BJ (cell line): ENCODE measurements at regions not wholly inside any gene's neighbourhood (a gene's known extent, or its start where the extent isn't known, plus 50 kb on each side); places are given as distances from the start of the nearest gene placed in this dataset.

ENCODE experiments used
- CTCF ChIA-PET: fragments of 350-600 bp; formaldehyde crosslinking; extraction: SDS; loops from one replicate; lab custom pipeline; 2021; ENCODE audit warnings: antibody characterized with exemption, inconsistent platforms; lab: Yijun Ruan, JAX
- POLR2A ChIA-PET: fragments of 300-600 bp; sonication (Branson Sonifier 250); formaldehyde crosslinking; extraction: SDS; loops from one replicate; lab custom pipeline; 2021; ENCODE audit warnings: antibody characterized with exemption; lab: Charles Lee
- DNase-seq: peaks from one replicate; pipeline ENCODE4 v3.0.0-alpha.2; 2011; ENCODE audit warnings: low read depth
- H3K27me3 ChIP-seq: 2 replicates; pipeline ENCODE4 v1.6.0; 2011; ENCODE audit warnings: low read length; ENCODE audit not compliant: control insufficient read depth, insufficient read depth
- H3K36me3 ChIP-seq: 2 replicates; pipeline ENCODE4 v1.5.1; 2011; ENCODE audit warnings: low read length; ENCODE audit not compliant: control insufficient read depth, insufficient read depth
- H3K4me3 ChIP-seq: 2 replicates; pipeline ENCODE4 v1.5.1; 2011; ENCODE audit warnings: low read depth, mild to moderate bottlenecking, control low read depth, low read length
- CTCF ChIP-seq: IDR thresholded peaks from 2 replicates; pipeline ENCODE4 v1.5.1; 2011; ENCODE audit warnings: low read depth, mild to moderate bottlenecking, control low read depth, inconsistent platforms, low read length, moderate library complexity; ENCODE audit not compliant: insufficient read depth

GRCh38 chr9:73529666-73530065 lies 378.0 kb downstream of the ANXA1 start:
- DNase-seq = no peak
- ChIA-PET CTCF (no interaction called here), POLR2A (no interaction called here)
- H3K27me3 ChIP-seq = no peaks in the 10 kb centered on the region
- no peak for TF ChIP-seq CTCF
- no peaks in the 10 kb centered on the region for H3K36me3 ChIP-seq
- H3K4me3 ChIP-seq = no peak overlapping the region

GRCh38 chr9:73531051-73531532 lies 379.4 kb downstream of the ANXA1 start:
- H3K4me3 ChIP-seq = no peak overlapping the region
- ChIA-PET CTCF (no interaction called here), POLR2A (no interaction called here)
- no peaks in the 10 kb centered on the region for H3K36me3 ChIP-seq
- no peak for TF ChIP-seq CTCF
- no peaks in the 10 kb centered on the region for H3K27me3 ChIP-seq
- DNase-seq = no peak

GRCh38 chr9:73531658-73532057 lies 380.0 kb downstream of the ANXA1 start:
- TF ChIP-seq CTCF = no peak
- H3K4me3 ChIP-seq = no peak overlapping the region
- POLR2A ChIA-PET = no interaction called here

GRCh38 chr9:73532985-73533384 lies 381.3 kb downstream of the ANXA1 start:
- CTCF ChIA-PET = no interaction called here
- no peak for TF ChIP-seq CTCF
- no peak overlapping the region for H3K4me3 ChIP-seq
- no peaks in the 10 kb centered on the region for H3K27me3 ChIP-seq
- H3K36me3 ChIP-seq = no peaks in the 10 kb centered on the region
- DNase-seq = no peak
- POLR2A ChIA-PET = no interaction called here

More at GRCh38 chr9:73531658-73532057, 380.0 kb downstream of the ANXA1 start:
- Histone ChIP-seq H3K36me3 (no peaks in the 10 kb centered on the region), H3K27me3 (no peaks in the 10 kb centered on the region)
- DNase-seq = no peak
- CTCF ChIA-PET = no interaction called here

- no peaks in the 10 kb centered on the region for H3K36me3 ChIP-seq
- DNase-seq = no peak
- no peaks in the 10 kb centered on the region for H3K27me3 ChIP-seq
- no peak for TF ChIP-seq CTCF
- no peak overlapping the region for H3K4me3 ChIP-seq
- ChIA-PET CTCF (interaction anchor here (0.6 kb wide), 1 partner anchor 37 kb away, joined by 3 read pairs; no protein-coding TSS in a partner anchor), POLR2A (no interaction called here)
These were observed 384.7 kb downstream of the ANXA1 start for GRCh38 chr9:73536403-73536802.
